Ishikawa (cell line): ENCODE measurements at regions not wholly inside any gene's neighbourhood (a gene's known extent, or its start where the extent isn't known, plus 50 kb on each side); places are given as distances from the start of the nearest gene placed in this dataset.

Experiments used
- CEBPB ChIP-seq: IDR thresholded peaks from 2 replicates; pipeline ENCODE4 v1.6.1; 2012
- EP300 ChIP-seq: IDR thresholded peaks from 2 replicates; pipeline ENCODE4 v1.6.1; 2012; ENCODE audit warnings: borderline replicate concordance
- FOXM1 ChIP-seq: IDR thresholded peaks from 2 replicates; pipeline ENCODE4 v1.6.1; 2012; ENCODE audit warnings: low read depth, borderline replicate concordance
- RAD21 ChIP-seq: IDR thresholded peaks from 2 replicates; pipeline ENCODE4 v1.6.1; 2012; ENCODE audit warnings: low read depth
- REST ChIP-seq: IDR thresholded peaks from 2 replicates; pipeline ENCODE4 v1.6.1; 2012; ENCODE audit warnings: low read depth, mild to moderate bottlenecking
- TAF1 ChIP-seq: IDR thresholded peaks from 2 replicates; pipeline ENCODE4 v1.6.1; 2012; ENCODE audit warnings: low read depth, mild to moderate bottlenecking
- TCF12 ChIP-seq: IDR thresholded peaks from 2 replicates; pipeline ENCODE4 v1.6.1; 2012; ENCODE audit warnings: low read depth
- USF1 ChIP-seq: IDR thresholded peaks from 2 replicates; pipeline ENCODE4 v1.6.1; 2012
- YY1 ChIP-seq: IDR thresholded peaks from 2 replicates; pipeline ENCODE4 v1.6.1; 2012; ENCODE audit warnings: low read depth

DNA sequence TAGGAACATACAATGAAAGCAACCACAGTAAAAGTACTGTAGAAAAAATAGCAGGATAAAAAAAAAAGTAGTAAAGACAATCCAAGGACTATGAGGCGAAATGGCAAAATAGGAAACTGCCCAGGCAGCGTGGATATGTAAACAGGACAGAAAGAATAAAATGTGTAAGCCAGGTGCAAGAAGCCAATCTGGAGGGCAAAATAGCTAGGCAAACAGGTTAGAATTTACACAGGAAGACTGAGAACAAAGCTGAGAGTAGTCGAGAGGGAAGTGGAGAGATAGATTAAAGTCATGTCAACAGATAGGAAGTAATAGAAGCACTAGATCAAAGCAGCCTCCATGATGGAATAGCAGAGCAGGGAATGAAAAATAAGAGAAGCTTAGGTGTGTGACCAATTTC, 124.2 kb upstream of the B3GALT2 start:
- no peak for TF ChIP-seq RAD21
- TF ChIP-seq TAF1: no peak
- no peak for TF ChIP-seq EP300
- TF ChIP-seq USF1: no peak
- no peak for TF ChIP-seq YY1
- TF ChIP-seq FOXM1: no peak
- no peak for TF ChIP-seq CEBPB
- TF ChIP-seq TCF12: no peak
- TF ChIP-seq REST: no peak
